ENCODE measurements at regions not wholly inside any gene's neighbourhood (a gene's known extent, or its start where the extent isn't known, plus 50 kb on each side); places are given as distances from the start of the nearest gene placed in this dataset.

- DNase-seq (ENCODE audit: low read depth in 4 of 4, low spot score in 3 of 4): no peak
These were observed 445.0 kb upstream of the PROK2 start for GRCh38 chr3:72229952-72230351.

DNA sequence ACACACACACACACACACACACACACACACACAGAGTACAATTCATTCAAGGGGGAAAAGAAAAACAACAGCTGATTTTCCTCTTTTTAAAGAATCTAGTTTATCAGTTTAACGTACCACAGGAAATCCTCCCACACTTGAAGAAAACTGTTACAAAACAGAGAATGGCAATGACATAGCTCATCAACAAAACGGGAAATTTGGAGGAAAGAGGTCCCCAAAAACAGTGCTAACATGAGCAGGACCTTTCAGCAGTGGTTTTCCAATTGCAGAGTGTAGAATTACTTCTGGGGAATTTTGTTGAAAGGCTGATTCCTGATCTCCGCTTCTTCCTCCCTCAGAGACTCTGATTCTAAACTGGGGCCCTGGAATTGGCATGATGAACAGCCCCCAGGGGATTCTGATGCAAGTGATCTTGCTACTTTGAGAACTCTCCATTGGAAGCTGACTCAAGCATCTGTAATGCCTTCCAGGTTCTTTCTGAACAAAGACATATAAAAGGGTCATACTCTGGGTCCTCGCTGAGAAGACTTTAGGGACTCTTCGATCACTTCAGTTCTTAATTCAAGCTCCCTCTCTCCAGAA lies 442.6 kb upstream of the PROK2 start:
- no peak for DNase-seq (ENCODE audit: low read depth in 4 of 4, low spot score in 3 of 4)

GRCh38 chr3:72224804-72225509 lies 440.0 kb upstream of the PROK2 start:
- no peak for DNase-seq (ENCODE audit: low read depth in 4 of 4, low spot score in 3 of 4)

- DNase-seq (ENCODE audit: low read depth in 4 of 4, low spot score in 3 of 4): no peak
These were observed 438.7 kb upstream of the PROK2 start for GRCh38 chr3:72223628-72224027.

- no peak for DNase-seq (ENCODE audit: low read depth in 4 of 4, low spot score in 3 of 4)
These were observed 438.2 kb upstream of the PROK2 start for GRCh38 chr3:72223116-72223515.

- no peak for DNase-seq (ENCODE audit: low read depth in 4 of 4, low spot score in 3 of 4)
These were observed 437.5 kb upstream of the PROK2 start for GRCh38 chr3:72222410-72222809.

- no peak for DNase-seq (ENCODE audit: low read depth in 4 of 4, low spot score in 3 of 4)
These were observed 436.0 kb upstream of the PROK2 start for GRCh38 chr3:72220946-72221345.

DNA sequence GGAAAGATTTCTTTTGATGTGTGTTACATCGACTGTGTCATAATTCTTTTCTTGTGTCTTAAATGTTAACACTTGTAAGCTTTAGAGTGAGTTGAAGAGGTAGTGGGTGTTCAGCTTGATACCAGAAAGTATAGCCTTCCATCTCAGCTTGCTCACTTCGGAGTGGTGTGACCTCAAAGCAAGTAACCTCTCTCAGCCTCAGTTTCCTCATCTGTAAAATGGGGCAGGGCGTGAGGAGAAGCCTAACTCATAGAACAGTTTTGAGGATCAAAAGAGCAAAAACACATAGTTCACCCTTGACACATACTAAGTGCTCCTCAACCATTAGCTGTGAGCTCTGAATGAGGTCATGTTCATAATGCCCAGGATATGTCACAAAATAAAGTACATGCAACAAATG lies 434.8 kb upstream of the PROK2 start:
- DNase-seq (ENCODE audit: low read depth in 4 of 4, low spot score in 3 of 4): no peak

GRCh38 chr3:72217570-72217969 lies 432.6 kb upstream of the PROK2 start:
- no peak for DNase-seq (ENCODE audit: low read depth in 4 of 4, low spot score in 3 of 4)

GRCh38 chr3:72214066-72214951 lies 429.4 kb upstream of the PROK2 start:
- DNase-seq (ENCODE audit: low read depth in 4 of 4, low spot score in 3 of 4): no peak

- DNase-seq (ENCODE audit: low read depth in 4 of 4, low spot score in 3 of 4): peak in 2 of 4 donors; percentile 42 to 46
These were observed 428.5 kb upstream of the PROK2 start for GRCh38 chr3:72213296-72214065.

GRCh38 chr3:72212396-72212795 lies 427.4 kb upstream of the PROK2 start:
- DNase-seq (ENCODE audit: low read depth in 4 of 4, low spot score in 3 of 4): no peak

DNA sequence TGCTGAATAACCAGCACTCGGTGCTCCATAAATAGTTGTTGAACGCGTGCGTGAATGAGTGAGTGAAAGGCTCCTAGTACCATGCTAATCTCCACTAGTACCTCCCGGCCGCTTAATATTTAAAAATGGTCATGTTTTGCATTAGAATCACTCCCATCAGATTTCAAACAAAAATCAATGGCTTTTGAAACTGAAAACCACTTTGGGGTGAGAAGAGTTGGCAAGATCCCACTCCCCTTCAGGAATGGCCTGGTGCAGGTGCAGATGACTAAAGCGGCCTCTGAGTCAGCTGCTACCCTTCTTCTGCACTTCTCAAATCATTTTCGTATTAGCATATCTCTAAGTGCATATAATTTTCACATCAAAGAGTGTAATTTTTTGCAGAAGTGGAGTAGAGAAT lies 425.3 kb upstream of the PROK2 start:
- DNase-seq (ENCODE audit: low read depth in 4 of 4, low spot score in 3 of 4): no peak

GRCh38 chr3:72205297-72205826 lies 420.4 kb upstream of the PROK2 start:
- DNase-seq (ENCODE audit: low read depth in 4 of 4, low spot score in 3 of 4): no peak

- DNase-seq (ENCODE audit: low read depth in 4 of 4, low spot score in 3 of 4): no peak
These were observed 419.5 kb upstream of the PROK2 start for GRCh38 chr3:72204452-72204851.

GRCh38 chr3:72203613-72204349 lies 418.8 kb upstream of the PROK2 start:
- DNase-seq (ENCODE audit: low read depth in 4 of 4, low spot score in 3 of 4): no peak

GRCh38 chr3:72203105-72203504 lies 418.2 kb upstream of the PROK2 start:
- no peak for DNase-seq (ENCODE audit: low read depth in 4 of 4, low spot score in 3 of 4)

- DNase-seq (ENCODE audit: low read depth in 4 of 4, low spot score in 3 of 4): no peak
These were observed 415.4 kb upstream of the PROK2 start for GRCh38 chr3:72200332-72200731.

DNA sequence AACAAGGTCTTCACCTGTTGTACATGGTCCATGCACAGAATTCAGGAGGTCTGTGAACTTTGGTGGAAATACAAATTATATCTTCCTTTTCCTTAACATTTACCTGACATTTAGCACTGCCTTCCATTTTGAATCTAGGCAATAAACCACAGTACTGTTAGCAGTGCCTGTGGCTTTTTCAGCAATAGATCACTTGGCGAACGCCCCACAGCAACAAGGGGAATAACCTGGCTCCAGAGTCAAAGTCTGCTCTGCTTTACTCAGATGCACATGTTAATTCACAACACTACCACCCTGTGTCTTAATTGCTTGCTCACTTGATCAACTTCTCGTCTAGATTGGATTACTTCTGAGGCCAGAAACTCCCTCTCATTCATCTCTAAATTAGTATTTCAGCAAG lies 414.6 kb upstream of the PROK2 start:
- DNase-seq (ENCODE audit: low read depth in 4 of 4, low spot score in 3 of 4): no peak

DNA sequence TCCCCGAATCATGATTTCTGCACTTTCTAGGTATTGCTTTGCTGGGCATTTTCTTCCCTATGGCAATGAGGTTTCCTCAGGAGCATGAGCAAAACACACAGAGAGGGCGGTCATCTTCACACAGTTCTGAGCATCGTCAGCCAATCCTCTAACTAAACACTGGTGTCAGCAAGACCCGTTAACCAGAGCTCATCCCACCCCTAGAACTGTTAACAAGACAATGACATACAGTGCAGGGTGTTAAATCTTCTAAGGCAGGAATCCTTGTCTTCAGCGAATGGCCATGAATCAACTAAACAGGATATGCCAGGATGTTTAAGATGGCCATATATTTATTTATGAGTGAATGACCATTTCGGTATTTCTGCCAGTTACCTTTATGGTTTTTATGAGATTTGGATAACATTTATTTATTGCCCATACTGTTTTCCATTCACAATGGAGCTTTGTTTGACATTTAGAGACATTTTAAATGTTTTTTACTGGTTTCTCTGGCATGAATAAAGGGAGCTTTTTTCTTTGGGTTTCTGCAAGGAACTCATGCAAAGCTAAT lies 411.5 kb upstream of the PROK2 start:
- DNase-seq (ENCODE audit: low read depth in 4 of 4, low spot score in 3 of 4): no peak

Data from left renal pelvis (tissue), 4 donors.